Colonic mucosa (tissue), 4 donors: ENCODE measurements at regions not wholly inside any gene's neighbourhood (a gene's known extent, or its start where the extent isn't known, plus 50 kb on each side); places are given as distances from the start of the nearest gene placed in this dataset.

Source experiments
- DNase-seq: peaks from one replicate; pipeline ENCODE4 v3.0.0-alpha.2; 2020
- H3K27ac ChIP-seq: fragments of 200-600 bp; one replicate; pipeline ENCODE4 v1.8.0; 2021
- H3K27me3 ChIP-seq: fragments of 200-600 bp; one replicate; pipeline ENCODE4 v1.8.0; 2021
- H3K36me3 ChIP-seq: fragments of 200-600 bp; one replicate; pipeline ENCODE4 v1.8.0; 2021
- H3K4me1 ChIP-seq: fragments of 200-600 bp; one replicate; pipeline ENCODE4 v1.8.0; 2021; ENCODE audit warnings: mild to moderate bottlenecking
- H3K4me3 ChIP-seq: fragments of 200-600 bp; one replicate; pipeline ENCODE4 v1.8.0; 2021
- H3K9ac ChIP-seq, 2 donors: one replicate each; pipeline ENCODE4 v1.7.0; 2013; ENCODE audit warnings: control low read depth in 2 of 2, low read depth in 2 of 2, low read length in 2 of 2
- H3K9me3 ChIP-seq: fragments of 200-600 bp; one replicate; pipeline ENCODE4 v1.8.0; 2021
- CTCF ChIP-seq: fragments of 200-600 bp; IDR thresholded peaks from one replicate; pipeline ENCODE4 v1.8.0; 2022; ENCODE audit warnings: antibody characterized with exemption, mild to moderate bottlenecking
- intact Hi-C: fragments of 100-400 bp; cut with DNase I; formaldehyde crosslinking; loops from one replicate; pipeline ENCODE4 v1.14.1; 2022
- donor health status: healthy.
- donor health status: DM: no; HTN: no; CAD: no.
- donor health status: DM: no; HTN: no; CAD: no.

- Histone ChIP-seq H3K4me3 (no peak overlapping the region), H3K4me1 (peaks cover 8% of the 10 kb centered on the region), H3K9ac (no peak overlapping the region), H3K9me3 (no peaks in the 10 kb centered on the region), H3K27ac (no peak overlapping the region), H3K27me3 (no peaks in the 10 kb centered on the region), H3K36me3 (no peaks in the 10 kb centered on the region)
- DNase-seq: no peak
- intact Hi-C loops: no loop called here
- no peak for TF ChIP-seq CTCF
These were observed 90.0 kb upstream of the MDM1 start for GRCh38 chr12:68422159-68422558.

GRCh38 chr12:68422956-68423574 is 90.9 kb upstream of the MDM1 start:
- H3K9me3 ChIP-seq: no peaks in the 10 kb centered on the region
- H3K27me3 ChIP-seq: no peaks in the 10 kb centered on the region
- no peak overlapping the region for H3K4me3 ChIP-seq
- no peak for TF ChIP-seq CTCF
- no peaks in the 10 kb centered on the region for H3K36me3 ChIP-seq
- H3K27ac ChIP-seq: no peak overlapping the region
- peaks cover 8% of the 10 kb centered on the region for H3K4me1 ChIP-seq
- no peak overlapping the region for H3K9ac ChIP-seq
- intact Hi-C loops: no loop called here
- DNase-seq: no peak

GRCh38 chr12:68425998-68426397 is 93.8 kb upstream of the MDM1 start:
- H3K9me3 ChIP-seq: no peaks in the 10 kb centered on the region
- no peaks in the 10 kb centered on the region for H3K27me3 ChIP-seq
- H3K36me3 ChIP-seq: no peaks in the 10 kb centered on the region
- no peak for DNase-seq
- H3K4me1 ChIP-seq: no peaks in the 10 kb centered on the region
- intact Hi-C loops: no loop called here
- no peak overlapping the region for H3K4me3 ChIP-seq
- no peak for TF ChIP-seq CTCF
- no peak overlapping the region for H3K27ac ChIP-seq
- H3K9ac ChIP-seq: no peak overlapping the region

DNA sequence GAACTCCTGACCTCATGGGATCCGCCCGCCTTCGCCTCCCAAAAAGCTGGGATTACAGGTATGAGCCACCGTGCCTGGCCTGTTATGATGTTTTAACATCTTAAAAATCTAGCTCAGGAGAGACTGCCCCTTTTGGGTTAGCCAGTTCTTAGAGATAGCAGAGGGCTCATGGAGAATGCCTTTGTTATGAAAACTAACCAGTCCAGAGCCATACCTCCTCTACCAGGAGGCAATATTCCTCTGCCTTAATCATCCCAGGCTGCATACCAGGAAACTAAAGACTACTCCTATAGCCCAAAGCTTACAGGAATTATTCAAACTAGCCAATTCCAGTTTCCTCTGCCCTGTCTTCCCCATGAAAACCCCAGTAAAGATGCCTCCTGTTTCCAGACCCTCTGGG is 96.0 kb upstream of the MDM1 start:
- TF ChIP-seq CTCF: no peak
- Histone ChIP-seq H3K9me3 (no peaks in the 10 kb centered on the region), H3K27ac (no peak overlapping the region), H3K9ac (no peak overlapping the region), H3K36me3 (no peaks in the 10 kb centered on the region), H3K27me3 (no peaks in the 10 kb centered on the region), H3K4me1 (no peaks in the 10 kb centered on the region), H3K4me3 (no peak overlapping the region)
- intact Hi-C loops: no loop called here
- no peak for DNase-seq

- H3K36me3 ChIP-seq: no peaks in the 10 kb centered on the region
- no peak overlapping the region for H3K4me3 ChIP-seq
- H3K4me1 ChIP-seq: no peaks in the 10 kb centered on the region
- TF ChIP-seq CTCF: no peak
- no peaks in the 10 kb centered on the region for H3K9me3 ChIP-seq
- H3K27ac ChIP-seq: peak overlapping the region; percentile 21
- intact Hi-C loops: no loop called here
- no peaks in the 10 kb centered on the region for H3K27me3 ChIP-seq
- no peak overlapping the region for H3K9ac ChIP-seq
- peak; percentile 62 for DNase-seq
These were observed 96.8 kb upstream of the MDM1 start for GRCh38 chr12:68428724-68429501.
